Neural crest cell (in vitro differentiated cells): ENCODE measurements at regions not wholly inside any gene's neighbourhood (a gene's known extent, or its start where the extent isn't known, plus 50 kb on each side); places are given as distances from the start of the nearest gene placed in this dataset.
"Not testable (repeated sequence)": the region's sequence is repeated elsewhere in the genome, so short reads cannot be mapped to it uniquely, and the experiment has no call there.

Experiments used
- DNase-seq: peaks from one replicate; pipeline ENCODE4 v3.0.0; 2021; ENCODE audit warnings: low read depth, mixed read lengths, low spot score
- H3K27ac Mint-ChIP-seq: one replicate; pipeline ENCODE4 v1.8.0; 2021; ENCODE audit warnings: mild to moderate bottlenecking, mixed read lengths; ENCODE audit not compliant: unreplicated experiment
- H3K27me3 Mint-ChIP-seq: 2 replicates; pipeline ENCODE4 v1.8.0; 2021; ENCODE audit warnings: low read depth, mild to moderate bottlenecking, mixed read lengths
- H3K36me3 Mint-ChIP-seq: 2 replicates; pipeline ENCODE4 v1.8.0; 2021; ENCODE audit warnings: low read depth, mild to moderate bottlenecking, mixed read lengths
- H3K4me1 Mint-ChIP-seq: 2 replicates; pipeline ENCODE4 v1.8.0; 2021; ENCODE audit warnings: mixed read lengths
- H3K4me3 Mint-ChIP-seq: one replicate; pipeline ENCODE4 v1.8.0; 2021; ENCODE audit warnings: mild to moderate bottlenecking, mixed read lengths
- H3K9me3 Mint-ChIP-seq: 2 replicates; pipeline ENCODE4 v1.8.0; 2021; ENCODE audit warnings: mixed read lengths
- CTCF ChIP-seq: fragments of 200-600 bp; sonication (generic); conservative IDR thresholded peaks from 2 replicates; pipeline ENCODE4 v1.5.0; 2021; ENCODE audit warnings: antibody characterized with exemption, mild to moderate bottlenecking

- H3K9me3 Mint-ChIP-seq, result peaks cover 3% of the 10 kb centered on the region
- no peaks in the 10 kb centered on the region for H3K27me3 Mint-ChIP-seq
- no peak for DNase-seq
- peak overlapping the region; percentile 60 for H3K27ac Mint-ChIP-seq
- H3K36me3 Mint-ChIP-seq, result no peaks in the 10 kb centered on the region
- TF ChIP-seq CTCF, result no peak
- H3K4me3 Mint-ChIP-seq, result no peak overlapping the region
- H3K4me1 Mint-ChIP-seq, result peaks cover 7% of the 10 kb centered on the region
These were observed 78.0 kb upstream of the ATP5PO start for GRCh38 chr21:33993286-33994231.

- not testable (repeated sequence) for H3K9me3 Mint-ChIP-seq, H3K27ac Mint-ChIP-seq, H3K4me3 Mint-ChIP-seq, H3K4me1 Mint-ChIP-seq, H3K27me3 Mint-ChIP-seq, DNase-seq, H3K36me3 Mint-ChIP-seq
These were observed 76.8 kb upstream of the ATP5PO start for GRCh38 chr21:33992412-33992811.

- Mint-ChIP-seq H3K27ac (no peak overlapping the region), H3K4me3 (no peak overlapping the region), H3K27me3 (no peaks in the 10 kb centered on the region), H3K36me3 (no peaks in the 10 kb centered on the region), H3K4me1 (peaks cover 7% of the 10 kb centered on the region), H3K9me3 (no peaks in the 10 kb centered on the region)
- no peak for TF ChIP-seq CTCF
- no peak for DNase-seq
These were observed 75.5 kb upstream of the ATP5PO start for GRCh38 chr21:33991133-33991532.

GRCh38 chr21:33989440-33989839 is 73.8 kb upstream of the ATP5PO start:
- Mint-ChIP-seq H3K36me3 (peaks cover 3% of the 10 kb centered on the region), H3K4me1 (peaks cover 13% of the 10 kb centered on the region), H3K27ac (no peak overlapping the region), H3K27me3 (no peaks in the 10 kb centered on the region), H3K9me3 (no peaks in the 10 kb centered on the region), H3K4me3 (no peak overlapping the region)
- no peak for TF ChIP-seq CTCF
- DNase-seq, result no peak

- peaks cover 5% of the 10 kb centered on the region for H3K4me1 Mint-ChIP-seq
- no peaks in the 10 kb centered on the region for H3K9me3 Mint-ChIP-seq
- no peak overlapping the region for H3K4me3 Mint-ChIP-seq
- no peak for TF ChIP-seq CTCF
- DNase-seq, result no peak
- H3K36me3 Mint-ChIP-seq, result peaks cover 3% of the 10 kb centered on the region
- no peak overlapping the region for H3K27ac Mint-ChIP-seq
- H3K27me3 Mint-ChIP-seq, result no peaks in the 10 kb centered on the region
These were observed 72.8 kb upstream of the ATP5PO start for GRCh38 chr21:33988237-33989017.

GRCh38 chr21:33987461-33987860 is 71.9 kb upstream of the ATP5PO start:
- no peaks in the 10 kb centered on the region for H3K9me3 Mint-ChIP-seq
- TF ChIP-seq CTCF, result no peak
- no peak overlapping the region for H3K27ac Mint-ChIP-seq
- DNase-seq, result no peak
- H3K27me3 Mint-ChIP-seq, result no peaks in the 10 kb centered on the region
- H3K36me3 Mint-ChIP-seq, result peaks cover 3% of the 10 kb centered on the region
- no peak overlapping the region for H3K4me3 Mint-ChIP-seq
- H3K4me1 Mint-ChIP-seq, result peaks cover 5% of the 10 kb centered on the region
